PC-9 (cell line): ENCODE measurements at regions not wholly inside any gene's neighbourhood (a gene's known extent, or its start where the extent isn't known, plus 50 kb on each side); places are given as distances from the start of the nearest gene placed in this dataset.

Experiments
- EZH2 ChIP-seq: fragments of 200-600 bp; sonication (generic); IDR thresholded peaks from 2 replicates; pipeline ENCODE4 v1.8.0; 2017; ENCODE audit warnings: antibody characterized with exemption, low read depth
- TF ChIP-seq, protein P1 (sequence below): fragments of 200-600 bp; sonication (generic); conservative IDR thresholded peaks from 2 replicates; pipeline ENCODE4 v1.6.1; 2017; ENCODE audit warnings: mixed run types, antibody characterized with exemption, mild to moderate bottlenecking, moderate library complexity

GRCh38 chr2:14941151-14941631, 308.7 kb downstream of the LRATD1 start:
- TF ChIP-seq, protein P1, sequence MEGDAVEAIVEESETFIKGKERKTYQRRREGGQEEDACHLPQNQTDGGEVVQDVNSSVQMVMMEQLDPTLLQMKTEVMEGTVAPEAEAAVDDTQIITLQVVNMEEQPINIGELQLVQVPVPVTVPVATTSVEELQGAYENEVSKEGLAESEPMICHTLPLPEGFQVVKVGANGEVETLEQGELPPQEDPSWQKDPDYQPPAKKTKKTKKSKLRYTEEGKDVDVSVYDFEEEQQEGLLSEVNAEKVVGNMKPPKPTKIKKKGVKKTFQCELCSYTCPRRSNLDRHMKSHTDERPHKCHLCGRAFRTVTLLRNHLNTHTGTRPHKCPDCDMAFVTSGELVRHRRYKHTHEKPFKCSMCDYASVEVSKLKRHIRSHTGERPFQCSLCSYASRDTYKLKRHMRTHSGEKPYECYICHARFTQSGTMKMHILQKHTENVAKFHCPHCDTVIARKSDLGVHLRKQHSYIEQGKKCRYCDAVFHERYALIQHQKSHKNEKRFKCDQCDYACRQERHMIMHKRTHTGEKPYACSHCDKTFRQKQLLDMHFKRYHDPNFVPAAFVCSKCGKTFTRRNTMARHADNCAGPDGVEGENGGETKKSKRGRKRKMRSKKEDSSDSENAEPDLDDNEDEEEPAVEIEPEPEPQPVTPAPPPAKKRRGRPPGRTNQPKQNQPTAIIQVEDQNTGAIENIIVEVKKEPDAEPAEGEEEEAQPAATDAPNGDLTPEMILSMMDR = no peak
- no peak for TF ChIP-seq EZH2
